PC-3 (cell line): ENCODE measurements at regions not wholly inside any gene's neighbourhood (a gene's known extent, or its start where the extent isn't known, plus 50 kb on each side); places are given as distances from the start of the nearest gene placed in this dataset.
A peak's percentile ranks its signal among the peaks of the same experiment; 100 is the strongest.

ENCODE experiments used
- ATAC-seq: fragments of 200-7000 bp; cut with Tn5 transposase; 2 replicates; pipeline ENCODE4 v1.9.1; 2020; ENCODE audit warnings: mild to moderate bottlenecking, moderate library complexity
- BruUV-seq: library from RNA; stranded (reverse); fragments of 400-500 nt; replicated peaks from 2 replicates; lab custom pipeline; 2021; lab: Mats Ljungman, UMichigan
- CTCF ChIA-PET: fragments of 300-600 bp; sonication (Branson Sonifier 250); formaldehyde crosslinking; loops from one replicate; lab custom pipeline; 2022; ENCODE audit warnings: antibody characterized with exemption; lab: Charles Lee
- POLR2A ChIA-PET: fragments of 300-600 bp; sonication (Branson Sonifier 250); formaldehyde crosslinking; loops from one replicate; lab custom pipeline; 2022; ENCODE audit warnings: antibody characterized with exemption; ENCODE audit not compliant: unreplicated experiment; lab: Charles Lee
- DNase-seq: peaks from one replicate; pipeline ENCODE4 v3.0.0-alpha.2; 2015
- H2AFZ ChIP-seq: fragments of 300-600 bp; sonication (generic); 2 replicates; pipeline ENCODE4 v1.6.0; 2016; ENCODE audit warnings: antibody characterized with exemption, low read length
- H3F3A ChIP-seq: fragments of 300-600 bp; sonication (generic); one replicate; pipeline ENCODE4 v1.6.0; 2017; ENCODE audit warnings: antibody characterized with exemption, low read length, control low read depth, mild to moderate bottlenecking; ENCODE audit not compliant: unreplicated experiment
- H3K27ac ChIP-seq: fragments of 300-600 bp; sonication (generic); 2 replicates; pipeline ENCODE4 v1.5.1; 2016; ENCODE audit warnings: mild to moderate bottlenecking, low read length
- H3K27me3 ChIP-seq: fragments of 300-600 bp; sonication (generic); 2 replicates; pipeline ENCODE4 v1.6.1; 2016; ENCODE audit warnings: low read length, mixed read lengths
- H3K36me3 ChIP-seq: fragments of 300-600 bp; sonication (generic); 2 replicates; pipeline ENCODE4 v1.6.1; 2016; ENCODE audit warnings: low read depth, mixed run types, low read length, mixed read lengths
- H3K4me1 ChIP-seq: fragments of 300-600 bp; sonication (generic); 2 replicates; pipeline ENCODE4 v1.5.1; 2016; ENCODE audit warnings: low read length; ENCODE audit not compliant: insufficient read depth
- H3K4me2 ChIP-seq: fragments of 300-600 bp; sonication (generic); 2 replicates; pipeline ENCODE4 v1.6.0; 2016; ENCODE audit warnings: low read length
- H3K4me3 ChIP-seq: fragments of 300-600 bp; sonication (generic); 2 replicates; pipeline ENCODE4 v1.5.1; 2016; ENCODE audit warnings: mild to moderate bottlenecking, low read length, mixed read lengths
- H3K79me2 ChIP-seq: fragments of 300-600 bp; sonication (generic); 2 replicates; pipeline ENCODE4 v1.6.1; 2017; ENCODE audit warnings: low read length, mixed read lengths
- H3K9ac ChIP-seq: fragments of 300-600 bp; sonication (generic); 2 replicates; pipeline ENCODE4 v1.6.0; 2016; ENCODE audit warnings: mild to moderate bottlenecking, low read length
- H3K9me2 ChIP-seq: fragments of 300-600 bp; sonication (generic); replicated peaks from 2 replicates; pipeline ENCODE4 v1.6.1; 2016; ENCODE audit warnings: mixed run types, low read length, mixed read lengths
- H3K9me3 ChIP-seq: fragments of 300-600 bp; sonication (generic); 2 replicates; pipeline ENCODE4 v1.6.1; 2016; ENCODE audit warnings: low read length, mixed read lengths
- H4K20me1 ChIP-seq: fragments of 300-600 bp; sonication (generic); 2 replicates; pipeline ENCODE4 v1.6.1; 2016; ENCODE audit warnings: low read length, mixed read lengths
- CTCF ChIP-seq: fragments of 300-600 bp; sonication (generic); conservative IDR thresholded peaks from 2 replicates; pipeline ENCODE4 v1.5.1; 2017; ENCODE audit warnings: antibody characterized with exemption, low read depth, mild to moderate bottlenecking, low read length
- EZH2 ChIP-seq: fragments of 300-600 bp; sonication (generic); IDR thresholded peaks from one replicate; pipeline ENCODE4 v1.6.1; 2017; ENCODE audit warnings: antibody characterized with exemption, mild to moderate bottlenecking, low read length; ENCODE audit not compliant: unreplicated experiment
- EZH2phosphoT487 ChIP-seq: fragments of 300-600 bp; sonication (generic); IDR thresholded peaks from 2 replicates; pipeline ENCODE4 v1.6.1; 2018; ENCODE audit warnings: mild to moderate bottlenecking, antibody characterized with exemption, low read length, borderline replicate concordance
- intact Hi-C: fragments of 100-400 bp; cut with micrococcal nuclease; formaldehyde crosslinking; loops from 2 replicates; pipeline ENCODE4 v1.9.0; 2023

DNA sequence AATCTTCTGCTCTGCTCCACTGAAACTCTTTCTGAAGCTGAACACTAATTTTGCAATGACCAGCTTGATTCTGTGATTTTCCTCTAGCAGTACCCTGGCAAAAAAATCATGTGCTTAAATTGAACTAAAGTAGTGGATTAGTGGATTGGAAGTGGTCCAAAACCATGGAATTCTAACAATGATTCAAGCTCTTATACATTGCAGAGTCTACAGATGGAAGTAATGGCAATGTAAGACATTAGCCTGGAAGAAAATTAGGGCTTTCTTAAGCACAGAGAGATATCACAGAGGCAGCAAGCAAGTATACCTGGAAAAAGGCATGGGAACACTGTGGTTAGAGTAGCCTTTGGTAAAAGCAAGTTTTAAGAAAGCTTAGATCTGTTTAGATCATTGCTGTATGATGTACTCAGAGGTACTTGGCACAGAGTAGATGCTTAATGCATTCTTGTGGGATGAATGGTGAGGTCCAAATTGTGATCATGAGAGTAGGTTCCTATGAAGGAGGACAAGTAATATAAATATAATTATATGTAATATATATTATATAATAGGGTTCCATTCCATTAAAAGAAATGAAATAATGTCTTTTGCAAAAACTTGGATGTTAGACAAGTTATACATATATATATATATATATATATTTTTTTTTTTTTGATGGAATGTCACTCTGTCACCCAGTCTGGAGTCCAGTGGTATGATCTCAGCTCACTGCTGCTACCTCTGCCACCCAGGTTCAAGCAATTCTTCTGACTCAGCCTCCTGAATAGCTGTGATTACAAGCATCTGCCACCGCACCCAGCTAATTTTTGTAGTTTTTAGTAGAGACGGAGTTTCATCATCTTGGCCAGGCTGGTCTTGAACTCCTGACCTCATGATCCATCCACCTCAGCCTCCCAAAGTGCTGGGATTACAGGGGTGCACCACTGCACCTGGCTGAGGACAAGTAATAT lies 172.2 kb upstream of the SCN7A start:
- ATAC-seq (peak; percentile 10; the same call in 1 of the 2 replicates), DNase-seq (peak; percentile 44)
- Histone ChIP-seq H3K4me3 (no peak overlapping the region), H3K9ac (no peak overlapping the region), H4K20me1 (no peaks in the 10 kb centered on the region), H2AFZ (no peak overlapping the region), H3K27me3 (no peaks in the 10 kb centered on the region), H3K79me2 (no peaks in the 10 kb centered on the region), H3K9me3 (no peaks in the 10 kb centered on the region), H3F3A (no peaks in the 10 kb centered on the region), H3K9me2 (no peaks in the 10 kb centered on the region), H3K4me1 (peaks cover 5% of the 10 kb centered on the region), H3K4me2 (no peak overlapping the region), H3K36me3 (no peaks in the 10 kb centered on the region), H3K27ac (no peak overlapping the region)
- TF ChIP-seq CTCF = no peak
- TF ChIP-seq EZH2phosphoT487 = no peak
- TF ChIP-seq EZH2 = no peak
- intact Hi-C loops = no loop called here
- ChIA-PET POLR2A (no interaction called here), CTCF (no interaction called here)
- no TSS peak for BruUV-seq

GRCh38 chr2:166661824-166662223 lies 167.8 kb upstream of the SCN7A start:
- CTCF ChIA-PET = interaction anchor here (0.8 kb wide), 1 partner anchor 788 kb away, joined by 6 read pairs; no protein-coding TSS in a partner anchor
- TF ChIP-seq EZH2phosphoT487 (no peak), CTCF (no peak), EZH2 (no peak)
- POLR2A ChIA-PET = no interaction called here
- Histone ChIP-seq H3K79me2 (no peaks in the 10 kb centered on the region), H3K9me2 (no peaks in the 10 kb centered on the region), H3K27ac (no peak overlapping the region), H3K4me1 (peaks cover 8% of the 10 kb centered on the region; the same call in 1 of the 2 replicates), H3F3A (no peaks in the 10 kb centered on the region), H3K9ac (no peak overlapping the region), H3K27me3 (no peaks in the 10 kb centered on the region), H3K9me3 (no peaks in the 10 kb centered on the region), H2AFZ (no peak overlapping the region), H4K20me1 (no peaks in the 10 kb centered on the region), H3K4me3 (no peak overlapping the region), H3K36me3 (no peaks in the 10 kb centered on the region), H3K4me2 (no peak overlapping the region)
- intact Hi-C loops = no loop called here
- BruUV-seq = no TSS peak
- DNase-seq (no peak), ATAC-seq (no peak)

DNA sequence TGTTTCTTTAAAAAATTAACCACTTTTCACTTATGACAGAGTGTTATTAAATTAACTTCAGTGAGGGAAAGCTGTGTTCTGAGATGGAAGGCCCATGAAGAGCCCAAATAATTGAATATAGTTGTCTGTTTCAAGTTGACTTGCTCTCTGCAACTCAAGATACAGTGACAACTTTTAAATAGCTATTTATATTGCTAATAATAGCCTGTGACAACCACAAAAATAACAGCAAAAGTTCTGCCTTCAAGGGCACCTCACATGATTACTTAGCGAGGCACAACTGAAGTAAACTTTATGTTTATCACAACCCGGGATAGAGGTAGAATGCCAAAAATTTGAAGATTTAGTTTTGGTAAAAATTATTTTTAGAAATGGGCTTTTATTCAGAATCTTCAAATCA lies 167.3 kb upstream of the SCN7A start:
- H3K79me2 ChIP-seq = no peaks in the 10 kb centered on the region
- H3K36me3 ChIP-seq = no peaks in the 10 kb centered on the region
- no TSS peak for BruUV-seq
- H3F3A ChIP-seq = no peaks in the 10 kb centered on the region
- TF ChIP-seq CTCF (no peak), EZH2phosphoT487 (no peak), EZH2 (no peak)
- intact Hi-C loops = no loop called here
- no peak overlapping the region for H2AFZ ChIP-seq
- CTCF ChIA-PET = interaction anchor here (0.8 kb wide), 1 partner anchor 788 kb away, joined by 6 read pairs; no protein-coding TSS in a partner anchor
- no peak for DNase-seq
- no peaks in the 10 kb centered on the region for H3K27me3 ChIP-seq
- H3K4me2 ChIP-seq = no peak overlapping the region
- no peak overlapping the region for H3K4me3 ChIP-seq
- H3K9ac ChIP-seq = no peak overlapping the region
- no peaks in the 10 kb centered on the region for H3K9me3 ChIP-seq
- no peak for ATAC-seq
- H3K4me1 ChIP-seq = peaks cover 8% of the 10 kb centered on the region; the same call in 1 of the 2 replicates
- POLR2A ChIA-PET = no interaction called here
- no peaks in the 10 kb centered on the region for H3K9me2 ChIP-seq
- H4K20me1 ChIP-seq = no peaks in the 10 kb centered on the region
- H3K27ac ChIP-seq = no peak overlapping the region
